CD4-positive, alpha-beta T cell (primary cell): ENCODE measurements at regions not wholly inside any gene's neighbourhood (a gene's known extent, or its start where the extent isn't known, plus 50 kb on each side); places are given as distances from the start of the nearest gene placed in this dataset.

Source experiments
- ATAC-seq: fragments of 200-7000 bp; cut with Tn5 transposase; one replicate; pipeline ENCODE4 v1.10.0; 2022; ENCODE audit warnings: mild to moderate bottlenecking; ENCODE audit not compliant: poor library complexity
- CTCF ChIA-PET: fragments of 350-600 bp; sonication (Branson Sonifier 250); formaldehyde crosslinking; loops from one replicate; lab custom pipeline; 2021; ENCODE audit warnings: antibody characterized with exemption, inconsistent platforms; lab: Charles Lee
- POLR2A ChIA-PET: fragments of 350-600 bp; sonication (Branson Sonifier 250); formaldehyde crosslinking; loops from one replicate; lab custom pipeline; 2021; ENCODE audit warnings: antibody characterized with exemption, inconsistent platforms; lab: Charles Lee
- DNase-seq, 14 experiments: peaks; one replicate each; pipeline ENCODE4 v3.0.0-alpha.2; 2013 to 2020; ENCODE audit warnings: mixed read lengths in 2 of 14
- H3K27ac ChIP-seq, 2 donors: one replicate each; pipeline versions ENCODE4 v1.5.1 to v1.7.0; 2013; ENCODE audit warnings: low read length in 2 of 2, low read depth in 1 of 2, mild to moderate bottlenecking in 1 of 2
- H3K27me3 ChIP-seq, 2 experiments: 1 replicate in 1 of 2; 2 replicates in 1 of 2; pipeline versions ENCODE4 v1.6.1 to v1.7.0; 2013; ENCODE audit warnings: low read length in 2 of 2, control low read depth in 1 of 2, mild to moderate bottlenecking in 1 of 2, moderate library complexity in 1 of 2; ENCODE audit not compliant: insufficient read depth in 2 of 2, control insufficient read depth in 1 of 2
- H3K36me3 ChIP-seq: one replicate; pipeline ENCODE4 v1.6.1; 2013; ENCODE audit warnings: low read length, control low read depth; ENCODE audit not compliant: insufficient read depth
- H3K4me1 ChIP-seq: one replicate; pipeline ENCODE4 v1.6.1; 2013; ENCODE audit warnings: low read length, control low read depth; ENCODE audit not compliant: insufficient read depth
- H3K4me3 ChIP-seq: one replicate; pipeline ENCODE4 v1.5.1; 2013; ENCODE audit warnings: mild to moderate bottlenecking, low read length, moderate library complexity
- H3K9me3 ChIP-seq, 2 experiments: 1 replicate in 1 of 2; 2 replicates in 1 of 2; pipeline versions ENCODE4 v1.6.1 to v1.7.0; 2013; ENCODE audit warnings: low read length in 2 of 2, mild to moderate bottlenecking in 2 of 2, control low read depth in 1 of 2, moderate library complexity in 1 of 2; ENCODE audit not compliant: control insufficient read depth in 1 of 2, insufficient read depth in 1 of 2
- H3K27ac Mint-ChIP-seq: one replicate; pipeline ENCODE4 v1.8.0; 2020; ENCODE audit warnings: mixed read lengths
- H3K27me3 Mint-ChIP-seq: one replicate; pipeline ENCODE4 v1.8.0; 2021; ENCODE audit warnings: mixed read lengths
- H3K36me3 Mint-ChIP-seq: one replicate; pipeline ENCODE4 v1.8.0; 2021; ENCODE audit warnings: low read depth, mixed read lengths
- H3K4me1 Mint-ChIP-seq: one replicate; pipeline ENCODE4 v1.8.0; 2021; ENCODE audit warnings: low read depth, mixed read lengths
- H3K4me3 Mint-ChIP-seq: one replicate; pipeline ENCODE4 v1.8.0; 2020; ENCODE audit warnings: mild to moderate bottlenecking, mixed read lengths
- H3K9me3 Mint-ChIP-seq: one replicate; pipeline ENCODE4 v1.8.0; 2020; ENCODE audit warnings: mixed read lengths
- CTCF ChIP-seq: fragments of 200-600 bp; IDR thresholded peaks from one replicate; pipeline ENCODE4 v1.8.0; 2022; ENCODE audit warnings: antibody characterized with exemption, mild to moderate bottlenecking
- intact Hi-C, 2 experiments: fragments of 100-400 bp; cut with DNase I in 1 of 2; cut with micrococcal nuclease in 1 of 2; formaldehyde crosslinking; loops; one replicate each; pipeline versions ENCODE4 v1.15.1 to v1.9.0; 2023 to 2025; cut with DNase I, micrococcal nuclease

GRCh38 chr13:106401081-106401480 is 134.4 kb downstream of the EFNB2 start:
- Mint-ChIP-seq H3K4me3 (no peak overlapping the region), H3K4me1 (no peaks in the 10 kb centered on the region), H3K27ac (no peak overlapping the region), H3K36me3 (no peaks in the 10 kb centered on the region), H3K9me3 (no peaks in the 10 kb centered on the region), H3K27me3 (peaks cover 22% of the 10 kb centered on the region)
- ATAC-seq (no peak), DNase-seq (no peak)
- POLR2A ChIA-PET, result no interaction called here
- Histone ChIP-seq H3K9me3 (no peaks in the 10 kb centered on the region), H3K36me3 (no peaks in the 10 kb centered on the region), H3K4me3 (no peak overlapping the region), H3K4me1 (no peaks in the 10 kb centered on the region), H3K27ac (no peak overlapping the region), H3K27me3 (peaks cover 0 to 4% of the 10 kb centered on the region in 2 experiments)
- CTCF ChIA-PET, result no interaction called here
- TF ChIP-seq CTCF, result no peak
- intact Hi-C loops, result no loop called here

GRCh38 chr13:106400289-106400688 is 135.2 kb downstream of the EFNB2 start:
- no peaks in the 10 kb centered on the region for H3K4me1 ChIP-seq
- H3K27ac Mint-ChIP-seq, result no peak overlapping the region
- H3K36me3 Mint-ChIP-seq, result no peaks in the 10 kb centered on the region
- H3K27me3 Mint-ChIP-seq, result peaks cover 16% of the 10 kb centered on the region
- no peaks in the 10 kb centered on the region for H3K9me3 ChIP-seq
- no peak overlapping the region for H3K27ac ChIP-seq
- POLR2A ChIA-PET, result no interaction called here
- H3K4me1 Mint-ChIP-seq, result no peaks in the 10 kb centered on the region
- CTCF ChIA-PET, result no interaction called here
- no peak for ATAC-seq
- H3K4me3 Mint-ChIP-seq, result no peak overlapping the region
- peaks cover 0 to 4% of the 10 kb centered on the region in 2 experiments for H3K27me3 ChIP-seq
- DNase-seq, result no peak
- H3K36me3 ChIP-seq, result no peaks in the 10 kb centered on the region
- intact Hi-C loops, result no loop called here
- TF ChIP-seq CTCF, result no peak
- no peak overlapping the region for H3K4me3 ChIP-seq
- H3K9me3 Mint-ChIP-seq, result no peaks in the 10 kb centered on the region

DNA sequence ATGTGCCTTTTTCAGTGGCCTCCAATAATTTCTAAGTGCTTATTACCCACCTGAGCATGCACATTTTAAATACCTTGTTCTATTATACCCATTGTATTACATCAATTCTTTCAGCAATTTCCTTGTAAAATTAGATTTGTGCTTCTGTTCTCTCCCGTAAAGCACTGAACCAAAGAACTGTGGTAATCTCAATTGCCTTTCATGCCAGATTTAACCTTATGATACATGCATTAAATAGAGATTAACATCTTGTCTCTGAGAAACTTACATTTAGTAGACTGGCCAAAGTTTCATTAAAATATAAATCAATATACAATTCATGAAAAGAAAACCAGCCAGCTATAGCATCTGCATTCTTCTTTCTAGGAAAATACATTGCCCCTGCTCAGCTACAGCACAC is 137.2 kb downstream of the EFNB2 start:
- Histone ChIP-seq H3K9me3 (no peaks in the 10 kb centered on the region), H3K27me3 (peaks cover 0 to 4% of the 10 kb centered on the region in 2 experiments), H3K4me3 (no peak overlapping the region), H3K4me1 (no peaks in the 10 kb centered on the region), H3K27ac (no peak overlapping the region), H3K36me3 (no peaks in the 10 kb centered on the region)
- DNase-seq, result no peak
- Mint-ChIP-seq H3K36me3 (no peaks in the 10 kb centered on the region), H3K9me3 (no peaks in the 10 kb centered on the region), H3K27ac (no peak overlapping the region), H3K4me3 (no peak overlapping the region), H3K27me3 (peaks cover 11% of the 10 kb centered on the region), H3K4me1 (no peaks in the 10 kb centered on the region)
- TF ChIP-seq CTCF, result no peak
- POLR2A ChIA-PET, result no interaction called here
- CTCF ChIA-PET, result no interaction called here
- no peak for ATAC-seq
- intact Hi-C loops, result no loop called here
